ENCODE measurements at regions not wholly inside any gene's neighbourhood (a gene's known extent, or its start where the extent isn't known, plus 50 kb on each side); places are given as distances from the start of the nearest gene placed in this dataset.

- no TSS peak for BruUV-seq (replicated peaks)
- H3K4me1 Mint-ChIP-seq (ENCODE audit: low read depth, unreplicated experiment) = no peaks in the 10 kb centered on the region
- H3K36me3 ChIP-seq (ENCODE audit: control insufficient read depth, insufficient read depth, low read length) = no peaks in the 10 kb centered on the region
- no peak overlapping the region for H3K4me3 Mint-ChIP-seq (ENCODE audit: unreplicated experiment)
- no peak for TF ChIP-seq CTCF (IDR thresholded peaks at IDR 0.05; ENCODE audit: insufficient read depth in 1 of 2, low read depth in 1 of 2, low read length in 1 of 2, severe bottlenecking in 1 of 2, unreplicated experiment in 1 of 2)
- no peaks in the 10 kb centered on the region for H3K36me3 Mint-ChIP-seq (ENCODE audit: insufficient read depth, unreplicated experiment)
- DNase-seq = no peak
- H3K4me1 ChIP-seq = no peaks in the 10 kb centered on the region
- H3K4me3 ChIP-seq (ENCODE audit: low read depth, low read length) = no peak overlapping the region
- no peaks in the 10 kb centered on the region for H3K9me3 Mint-ChIP-seq (ENCODE audit: unreplicated experiment)
- no peaks in the 10 kb centered on the region for H3K27me3 ChIP-seq (replicated peaks; ENCODE audit: control insufficient read depth, insufficient read depth, low read length)
- ChIA-PET CTCF (no interaction called here), POLR2A (no interaction called here)
- H3K27ac Mint-ChIP-seq (ENCODE audit: unreplicated experiment) = no peak overlapping the region
- peaks cover 10% of the 10 kb centered on the region for H3K27me3 Mint-ChIP-seq (ENCODE audit: insufficient read depth, unreplicated experiment)
- no peaks in the 10 kb centered on the region for H3K9me3 ChIP-seq
- intact Hi-C loops (cut with micrococcal nuclease; ENCODE audit: unreplicated experiment) = no loop called here
Measured at GRCh38 chr4:36420111-36420679, 138.8 kb downstream of the DTHD1 start.

DNA sequence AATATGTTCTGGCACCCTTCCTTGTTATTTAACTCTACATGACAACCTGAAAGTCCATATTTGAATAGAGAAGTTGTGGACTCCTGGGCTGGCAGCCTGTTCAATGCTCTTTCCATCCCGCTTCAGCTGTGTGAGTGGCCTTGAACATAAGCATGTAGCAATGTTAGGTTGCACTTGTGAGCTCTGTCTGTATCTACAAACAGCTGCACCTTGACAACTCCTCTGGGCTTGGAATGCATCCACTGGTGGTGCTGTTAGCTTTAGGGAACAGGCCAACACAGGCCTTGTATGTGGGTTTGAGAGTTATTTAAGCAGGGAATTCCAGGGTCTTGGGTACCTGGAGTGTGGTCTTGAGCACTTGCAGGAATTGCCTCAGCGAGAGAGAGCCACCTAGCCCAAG, 141.2 kb downstream of the DTHD1 start:
- no peak overlapping the region for H3K27ac Mint-ChIP-seq (ENCODE audit: unreplicated experiment)
- no peaks in the 10 kb centered on the region for H3K9me3 ChIP-seq
- no peak overlapping the region for H3K4me3 ChIP-seq (ENCODE audit: low read depth, low read length)
- no peak for TF ChIP-seq CTCF (IDR thresholded peaks at IDR 0.05; ENCODE audit: insufficient read depth in 1 of 2, low read depth in 1 of 2, low read length in 1 of 2, severe bottlenecking in 1 of 2, unreplicated experiment in 1 of 2)
- H3K27me3 ChIP-seq (replicated peaks; ENCODE audit: control insufficient read depth, insufficient read depth, low read length) = no peaks in the 10 kb centered on the region
- POLR2A ChIA-PET = no interaction called here
- H3K36me3 Mint-ChIP-seq (ENCODE audit: insufficient read depth, unreplicated experiment) = no peaks in the 10 kb centered on the region
- no peaks in the 10 kb centered on the region for H3K9me3 Mint-ChIP-seq (ENCODE audit: unreplicated experiment)
- H3K4me1 Mint-ChIP-seq (ENCODE audit: low read depth, unreplicated experiment) = no peaks in the 10 kb centered on the region
- BruUV-seq (replicated peaks) = no TSS peak
- H3K27me3 Mint-ChIP-seq (ENCODE audit: insufficient read depth, unreplicated experiment) = no peaks in the 10 kb centered on the region
- H3K4me1 ChIP-seq = no peaks in the 10 kb centered on the region
- CTCF ChIA-PET = no interaction called here
- intact Hi-C loops (cut with micrococcal nuclease; ENCODE audit: unreplicated experiment) = no loop called here
- DNase-seq = no peak
- H3K36me3 ChIP-seq (ENCODE audit: control insufficient read depth, insufficient read depth, low read length) = no peaks in the 10 kb centered on the region
- no peak overlapping the region for H3K4me3 Mint-ChIP-seq (ENCODE audit: unreplicated experiment)

GRCh38 chr4:36426741-36427140, 145.3 kb downstream of the DTHD1 start:
- H3K9me3 Mint-ChIP-seq (ENCODE audit: unreplicated experiment) = no peaks in the 10 kb centered on the region
- no peak overlapping the region for H3K27ac Mint-ChIP-seq (ENCODE audit: unreplicated experiment)
- H3K4me3 Mint-ChIP-seq (ENCODE audit: unreplicated experiment) = no peak overlapping the region

More at GRCh38 chr4:36426741-36427140, 145.3 kb downstream of the DTHD1 start:
- no peaks in the 10 kb centered on the region for H3K27me3 ChIP-seq (replicated peaks; ENCODE audit: control insufficient read depth, insufficient read depth, low read length)
- BruUV-seq (replicated peaks) = no TSS peak
- no peaks in the 10 kb centered on the region for H3K4me1 Mint-ChIP-seq (ENCODE audit: low read depth, unreplicated experiment)
- no peaks in the 10 kb centered on the region for H3K36me3 Mint-ChIP-seq (ENCODE audit: insufficient read depth, unreplicated experiment)
- no peak for TF ChIP-seq CTCF (IDR thresholded peaks at IDR 0.05; ENCODE audit: insufficient read depth in 1 of 2, low read depth in 1 of 2, low read length in 1 of 2, severe bottlenecking in 1 of 2, unreplicated experiment in 1 of 2)
- no peaks in the 10 kb centered on the region for H3K36me3 ChIP-seq (ENCODE audit: control insufficient read depth, insufficient read depth, low read length)
- no peaks in the 10 kb centered on the region for H3K4me1 ChIP-seq
- no peaks in the 10 kb centered on the region for H3K27me3 Mint-ChIP-seq (ENCODE audit: insufficient read depth, unreplicated experiment)
- no peak for DNase-seq
- H3K9me3 ChIP-seq = no peaks in the 10 kb centered on the region
- intact Hi-C loops (cut with micrococcal nuclease; ENCODE audit: unreplicated experiment) = no loop called here
- ChIA-PET CTCF (no interaction called here), POLR2A (no interaction called here)
- no peak overlapping the region for H3K4me3 ChIP-seq (ENCODE audit: low read depth, low read length)

All from Caco-2 (cell line).